CMK (cell line): ENCODE measurements at regions not wholly inside any gene's neighbourhood (a gene's known extent, or its start where the extent isn't known, plus 50 kb on each side); places are given as distances from the start of the nearest gene placed in this dataset.

ENCODE experiments used
- DNase-seq: peaks from one replicate; pipeline ENCODE4 v3.0.0-alpha.2; 2010; ENCODE audit warnings: low read depth

GRCh38 chr17:65477600-65477999, 83.8 kb downstream of the AXIN2 start:
- no peak for DNase-seq

- no peak for DNase-seq
Observed at GRCh38 chr17:65474660-65475059, 86.8 kb downstream of the AXIN2 start.

GRCh38 chr17:65473985-65474384, 87.5 kb downstream of the AXIN2 start:
- DNase-seq: no peak

GRCh38 chr17:65473363-65473762, 88.1 kb downstream of the AXIN2 start:
- DNase-seq: no peak

- no peak for DNase-seq
Observed at GRCh38 chr17:65472666-65473309, 88.7 kb downstream of the AXIN2 start.

- no peak for DNase-seq
Observed at GRCh38 chr17:65470783-65471182, 90.7 kb downstream of the AXIN2 start.

GRCh38 chr17:65468321-65468720, 93.1 kb downstream of the AXIN2 start:
- no peak for DNase-seq

- DNase-seq: no peak
Observed at GRCh38 chr17:65467156-65467555, 94.3 kb downstream of the AXIN2 start.

- no peak for DNase-seq
Observed at GRCh38 chr17:65466547-65466946, 94.9 kb downstream of the AXIN2 start.

GRCh38 chr17:65463242-65463641, 98.2 kb downstream of the AXIN2 start:
- DNase-seq: no peak

- no peak for DNase-seq
Observed at GRCh38 chr17:65459677-65460347, 101.6 kb downstream of the AXIN2 start.

GRCh38 chr17:65457635-65458257, 103.7 kb downstream of the AXIN2 start:
- DNase-seq: no peak

GRCh38 chr17:65457183-65457582, 104.3 kb downstream of the AXIN2 start:
- no peak for DNase-seq

GRCh38 chr17:65456368-65457151, 104.9 kb downstream of the AXIN2 start:
- no peak for DNase-seq

- no peak for DNase-seq
Observed at GRCh38 chr17:65455972-65456343, 105.5 kb downstream of the AXIN2 start.

GRCh38 chr17:65455154-65455971, 106.1 kb downstream of the AXIN2 start:
- DNase-seq: no peak

GRCh38 chr17:65453204-65453931, 108.1 kb downstream of the AXIN2 start:
- DNase-seq: no peak

GRCh38 chr17:65449495-65449894, 112.0 kb downstream of the AXIN2 start:
- DNase-seq: no peak

GRCh38 chr17:65447823-65448222, 113.6 kb downstream of the AXIN2 start:
- DNase-seq: no peak

- DNase-seq: no peak
Observed at GRCh38 chr17:65446838-65447526, 114.5 kb downstream of the AXIN2 start.

- DNase-seq: no peak
Observed at GRCh38 chr17:65446043-65446442, 115.4 kb downstream of the AXIN2 start.
